ENCODE measurements at regions not wholly inside any gene's neighbourhood (a gene's known extent, or its start where the extent isn't known, plus 50 kb on each side); places are given as distances from the start of the nearest gene placed in this dataset. TPM values are rescaled to one million over a fixed set of nuclear protein-coding genes. Genes with fewer than 3 reads are reported as not detected.
"Not testable (repeated sequence)": the region's sequence is repeated elsewhere in the genome, so short reads cannot be mapped to it uniquely, and the experiment has no call there.

- FAIRE-seq, result no peak
- DNase-seq (ENCODE audit: low spot score in 2 of 2), result no peak
Measured at GRCh38 chr20:47855799-47856198, 70.5 kb upstream of the SULF2 start.

- DNase-seq (ENCODE audit: low spot score in 2 of 2) (no peak), FAIRE-seq (no peak)
Measured at GRCh38 chr20:47854687-47855212, 69.5 kb upstream of the SULF2 start.

GRCh38 chr20:47851774-47852173 lies 66.5 kb upstream of the SULF2 start:
- no peak for FAIRE-seq
- no peak for DNase-seq (ENCODE audit: low spot score in 2 of 2)

GRCh38 chr20:47850146-47850545 lies 64.9 kb upstream of the SULF2 start:
- FAIRE-seq, result no peak
- no peak for DNase-seq (ENCODE audit: low spot score in 2 of 2)

GRCh38 chr20:47849596-47849995 lies 64.3 kb upstream of the SULF2 start:
- FAIRE-seq (no peak), DNase-seq (ENCODE audit: low spot score in 2 of 2) (no peak)

- FAIRE-seq (no peak), DNase-seq (ENCODE audit: low spot score in 2 of 2) (no peak)
Measured at GRCh38 chr20:47849006-47849405, 63.7 kb upstream of the SULF2 start.

- DNase-seq (ENCODE audit: low spot score in 2 of 2); FAIRE-seq: not testable (repeated sequence)
Measured at GRCh38 chr20:47848534-47848933, 63.3 kb upstream of the SULF2 start.

- FAIRE-seq (no peak), DNase-seq (ENCODE audit: low spot score in 2 of 2) (no peak)
Measured at GRCh38 chr20:47847884-47848485, 62.7 kb upstream of the SULF2 start.

GRCh38 chr20:47847220-47847619 lies 61.9 kb upstream of the SULF2 start:
- FAIRE-seq, result not testable (repeated sequence)

GRCh38 chr20:47846651-47847050 lies 61.4 kb upstream of the SULF2 start:
- FAIRE-seq, result not testable (repeated sequence)

More at GRCh38 chr20:47847220-47847619, 61.9 kb upstream of the SULF2 start:
- not testable (repeated sequence) for DNase-seq (ENCODE audit: low spot score in 2 of 2)

GRCh38 chr20:47845382-47845977 lies 60.2 kb upstream of the SULF2 start:
- DNase-seq (ENCODE audit: low spot score in 2 of 2); FAIRE-seq: not testable (repeated sequence)

More at GRCh38 chr20:47846651-47847050, 61.4 kb upstream of the SULF2 start:
- not testable (repeated sequence) for DNase-seq (ENCODE audit: low spot score in 2 of 2)

GRCh38 chr20:47844568-47844906 lies 59.3 kb upstream of the SULF2 start:
- not testable (repeated sequence) for DNase-seq (ENCODE audit: low spot score in 2 of 2); FAIRE-seq

- DNase-seq (ENCODE audit: low spot score in 2 of 2) (no peak), FAIRE-seq (no peak)
Measured at GRCh38 chr20:47843886-47844567, 58.7 kb upstream of the SULF2 start.

GRCh38 chr20:47842950-47843349 lies 57.7 kb upstream of the SULF2 start:
- DNase-seq (ENCODE audit: low spot score in 2 of 2), result not testable (repeated sequence)

GRCh38 chr20:47842004-47842403 lies 56.7 kb upstream of the SULF2 start:
- FAIRE-seq; DNase-seq (ENCODE audit: low spot score in 2 of 2): not testable (repeated sequence)

More at GRCh38 chr20:47842950-47843349, 57.7 kb upstream of the SULF2 start:
- FAIRE-seq, result not testable (repeated sequence)

- FAIRE-seq, result not testable (repeated sequence)
Measured at GRCh38 chr20:47836256-47836817, 51.1 kb upstream of the SULF2 start.

More at GRCh38 chr20:47836256-47836817, 51.1 kb upstream of the SULF2 start:
- not testable (repeated sequence) for DNase-seq (ENCODE audit: low spot score in 2 of 2)

Small RNAs in the stretch of these regions (small RNA-seq; reads per million reads assigned to genes)
- gene RNA5SP486 (not detected), gene RNU7-144P (not detected), gene RNU7-92P (not detected)

All from frontal cortex (tissue), 4 donors.